ENCODE measurements at regions not wholly inside any gene's neighbourhood (a gene's known extent, or its start where the extent isn't known, plus 50 kb on each side); places are given as distances from the start of the nearest gene placed in this dataset.
A peak's percentile ranks its signal among the peaks of the same experiment; 100 is the strongest.

DNA sequence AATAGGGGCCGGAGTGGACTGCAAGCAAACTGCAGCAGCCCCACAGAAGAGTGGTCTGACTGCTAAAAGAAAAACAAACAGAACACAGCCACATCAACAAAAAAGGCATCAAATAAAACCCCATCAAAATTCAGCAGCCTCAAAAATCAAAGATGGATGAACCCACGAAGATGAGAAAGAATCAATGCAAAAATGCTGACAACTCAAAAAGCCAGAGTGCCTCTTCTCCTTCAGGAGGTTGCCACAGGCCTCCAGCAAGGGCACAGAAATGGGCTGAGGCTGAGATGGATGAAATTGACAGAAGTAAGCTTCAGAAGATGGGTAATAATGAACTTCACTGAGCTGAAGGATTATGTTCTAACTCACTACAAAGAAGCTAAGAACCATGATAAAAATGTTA, 388.6 kb downstream of the PABPC4L start:
- no peak overlapping the region for H3K4me3 Mint-ChIP-seq
- DNase-seq: no peak

DNA sequence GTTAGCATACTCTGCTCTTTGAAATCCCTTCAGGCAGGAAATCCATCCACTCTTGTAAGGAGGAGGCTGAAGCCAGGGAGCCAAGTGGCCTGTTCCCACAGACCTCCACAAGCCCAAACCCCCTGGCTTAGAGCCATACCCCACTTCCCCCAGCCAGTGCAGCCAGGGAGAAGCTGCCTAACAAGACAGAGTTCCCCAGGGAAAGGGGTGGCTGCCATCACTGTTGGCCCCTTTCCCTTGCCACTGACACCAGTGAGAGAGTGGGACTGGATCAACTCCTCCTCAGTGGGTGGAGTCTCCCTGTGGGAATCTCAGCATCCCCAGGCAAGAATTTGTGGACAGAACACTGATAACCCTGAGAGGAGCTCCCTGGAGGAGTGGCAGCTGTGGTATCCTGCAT, 389.4 kb downstream of the PABPC4L start:
- Mint-ChIP-seq H3K9me3 (peaks cover 0 to 8% (median under 1%) of the 10 kb centered on the region in 7 donors), H3K27ac (no peak overlapping the region), H3K4me3 (no peak overlapping the region), H3K27me3 (no peaks in the 10 kb centered on the region), H3K36me3 (no peaks in the 10 kb centered on the region), H3K4me1 (no peaks in the 10 kb centered on the region)
- ATAC-seq (ENCODE audit: low read depth in 2 of 2): no peak
- no peak for DNase-seq

More for the DNA sequence above, 388.6 kb downstream of the PABPC4L start:
- Mint-ChIP-seq H3K27ac (no peak overlapping the region), H3K36me3 (no peaks in the 10 kb centered on the region), H3K9me3 (peaks cover 0 to 12% (median 5%) of the 10 kb centered on the region in 7 donors), H3K4me1 (no peaks in the 10 kb centered on the region), H3K27me3 (no peaks in the 10 kb centered on the region)
- no peak for ATAC-seq (ENCODE audit: low read depth in 2 of 2)

DNA sequence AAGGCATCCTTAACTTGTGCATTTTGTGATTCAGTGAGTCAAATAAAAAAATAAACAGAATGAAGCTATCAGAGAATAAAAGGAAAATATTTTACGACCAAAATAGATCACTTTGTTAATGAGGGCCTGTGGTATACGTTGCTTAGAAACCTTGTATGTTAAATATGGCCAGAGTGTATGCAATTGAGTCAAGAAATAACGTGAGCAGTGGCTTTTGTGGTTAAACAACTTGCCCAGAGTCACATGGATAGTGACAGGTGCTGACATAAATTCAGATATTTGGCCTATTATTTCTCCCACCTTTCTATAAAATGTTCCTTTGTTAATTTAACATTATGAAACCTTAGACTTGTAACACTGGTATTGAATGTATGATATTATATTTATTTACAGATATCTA, 393.4 kb downstream of the PABPC4L start:
- DNase-seq: no peak
- no peak overlapping the region for H3K4me3 Mint-ChIP-seq
- H3K27me3 Mint-ChIP-seq: no peaks in the 10 kb centered on the region
- H3K9me3 Mint-ChIP-seq: peaks cover 0 to 2% (median 0%) of the 10 kb centered on the region in 7 donors
- no peak for ATAC-seq (ENCODE audit: low read depth in 2 of 2)
- no peak overlapping the region for H3K27ac Mint-ChIP-seq
- H3K36me3 Mint-ChIP-seq: no peaks in the 10 kb centered on the region
- no peaks in the 10 kb centered on the region for H3K4me1 Mint-ChIP-seq

DNA sequence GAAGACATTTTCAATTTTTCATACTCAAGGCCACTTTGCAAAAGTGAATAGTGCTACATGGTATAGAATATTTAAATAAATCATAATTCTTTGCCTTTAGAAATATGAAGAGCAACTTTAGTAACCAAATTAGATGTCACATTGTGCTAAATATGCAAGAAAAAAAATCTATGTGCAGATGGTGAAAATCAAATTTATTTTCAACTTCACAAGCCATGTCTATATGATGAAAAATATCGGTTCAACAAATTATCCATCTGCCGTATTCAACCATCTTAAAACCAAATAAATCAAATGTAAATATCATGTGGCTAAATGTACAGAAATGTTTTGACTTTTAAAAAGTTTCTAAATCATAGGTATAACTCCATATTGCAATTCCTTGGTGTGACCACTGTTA, 398.2 kb downstream of the PABPC4L start:
- Mint-ChIP-seq H3K9me3 (no peaks in the 10 kb centered on the region), H3K36me3 (no peaks in the 10 kb centered on the region), H3K4me3 (no peak overlapping the region), H3K4me1 (no peaks in the 10 kb centered on the region), H3K27me3 (no peaks in the 10 kb centered on the region), H3K27ac (no peak overlapping the region)
- no peak for DNase-seq
- no peak for ATAC-seq (ENCODE audit: low read depth in 2 of 2)

DNA sequence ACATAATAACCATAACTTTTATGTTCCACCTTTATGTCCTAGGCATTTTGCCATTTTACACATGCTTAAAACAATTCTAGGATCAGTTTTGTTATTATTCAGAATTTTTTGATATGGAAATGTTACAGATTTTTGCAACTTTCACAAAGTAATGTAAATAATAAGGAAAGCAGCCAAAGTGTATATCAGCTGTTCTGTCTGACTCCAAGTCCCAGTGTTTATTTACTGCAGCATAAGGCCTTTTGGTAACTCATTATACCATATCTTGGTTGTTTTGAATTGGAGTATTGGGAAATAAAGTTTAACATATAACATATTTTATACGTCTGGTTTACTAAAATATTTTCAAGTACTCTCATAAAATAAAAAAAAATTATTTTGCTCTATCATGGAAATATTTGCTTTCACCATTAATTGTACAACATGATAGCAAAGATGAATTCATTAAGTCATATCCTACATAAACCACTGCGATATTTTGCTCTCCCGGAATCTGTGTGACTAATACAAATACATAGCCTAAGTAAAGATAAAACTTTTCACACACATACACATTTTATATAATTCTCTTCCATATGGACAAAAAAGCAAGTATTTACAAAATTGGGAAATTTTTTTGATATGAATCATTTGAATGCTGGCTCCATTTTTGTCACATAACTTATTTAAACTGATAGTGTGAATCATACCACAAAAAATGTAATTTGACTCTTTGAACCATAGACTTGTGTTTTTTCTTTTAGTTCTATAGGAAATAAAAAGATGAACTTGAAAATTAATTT, 399.0 kb downstream of the PABPC4L start:
- ATAC-seq (ENCODE audit: low read depth in 2 of 2) (no peak), DNase-seq (no peak)
- no peak overlapping the region for H3K4me3 Mint-ChIP-seq
- no peaks in the 10 kb centered on the region for H3K36me3 Mint-ChIP-seq
- no peaks in the 10 kb centered on the region for H3K9me3 Mint-ChIP-seq
- no peaks in the 10 kb centered on the region for H3K27me3 Mint-ChIP-seq
- H3K27ac Mint-ChIP-seq: no peak overlapping the region
- no peaks in the 10 kb centered on the region for H3K4me1 Mint-ChIP-seq

DNA sequence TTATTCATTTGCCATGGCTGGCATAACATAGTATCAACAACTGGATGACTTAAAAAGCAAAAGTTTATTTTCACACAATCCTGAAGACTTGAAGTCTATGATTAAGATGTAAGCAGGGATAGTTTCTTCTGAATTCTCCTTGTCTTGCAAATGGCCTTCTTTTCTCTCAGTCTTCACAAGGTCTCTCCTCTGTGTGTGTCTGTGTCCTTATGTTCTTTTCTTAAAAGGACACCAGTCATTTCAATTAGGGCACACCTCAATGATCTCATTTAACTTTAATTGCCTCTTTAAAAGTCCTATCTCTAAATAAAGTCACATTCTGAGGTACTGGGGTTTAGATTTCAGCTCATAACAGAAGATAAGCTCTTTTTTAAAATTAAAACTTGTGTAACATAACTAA, 399.7 kb downstream of the PABPC4L start:
- no peak overlapping the region for H3K27ac Mint-ChIP-seq
- peaks cover 0 to under 1% (median 0%) of the 10 kb centered on the region in 7 donors for H3K9me3 Mint-ChIP-seq
- no peaks in the 10 kb centered on the region for H3K27me3 Mint-ChIP-seq
- DNase-seq (no peak), ATAC-seq (ENCODE audit: low read depth in 2 of 2) (no peak)
- H3K4me3 Mint-ChIP-seq: peak overlapping the region in 1 of 8 donors; percentile 29
- H3K36me3 Mint-ChIP-seq: no peaks in the 10 kb centered on the region
- no peaks in the 10 kb centered on the region for H3K4me1 Mint-ChIP-seq

DNA sequence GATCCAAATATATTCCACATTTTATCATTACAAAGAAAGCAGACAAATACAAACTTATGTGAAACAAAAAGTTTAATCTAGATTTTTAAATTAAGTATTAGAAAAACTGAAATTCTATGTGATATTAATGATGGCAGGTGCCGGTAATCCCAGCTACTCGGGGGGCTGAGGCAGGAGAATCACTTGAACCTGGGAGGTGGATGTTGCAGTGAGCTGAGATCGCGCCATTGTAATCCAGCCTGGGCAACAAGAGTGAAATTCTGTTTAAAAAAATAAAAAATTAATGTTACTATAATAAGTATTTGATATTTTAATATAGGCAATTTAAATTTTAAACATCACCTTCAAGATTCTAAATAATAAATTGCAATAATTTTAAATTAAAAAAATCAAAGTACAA, 400.6 kb downstream of the PABPC4L start:
- Mint-ChIP-seq H3K27me3 (no peaks in the 10 kb centered on the region), H3K4me1 (no peaks in the 10 kb centered on the region), H3K27ac (no peak overlapping the region), H3K36me3 (no peaks in the 10 kb centered on the region), H3K4me3 (no peak overlapping the region), H3K9me3 (peaks cover 0 to 4% (median 0%) of the 10 kb centered on the region in 7 donors)
- no peak for ATAC-seq (ENCODE audit: low read depth in 2 of 2)
- DNase-seq: no peak

DNA sequence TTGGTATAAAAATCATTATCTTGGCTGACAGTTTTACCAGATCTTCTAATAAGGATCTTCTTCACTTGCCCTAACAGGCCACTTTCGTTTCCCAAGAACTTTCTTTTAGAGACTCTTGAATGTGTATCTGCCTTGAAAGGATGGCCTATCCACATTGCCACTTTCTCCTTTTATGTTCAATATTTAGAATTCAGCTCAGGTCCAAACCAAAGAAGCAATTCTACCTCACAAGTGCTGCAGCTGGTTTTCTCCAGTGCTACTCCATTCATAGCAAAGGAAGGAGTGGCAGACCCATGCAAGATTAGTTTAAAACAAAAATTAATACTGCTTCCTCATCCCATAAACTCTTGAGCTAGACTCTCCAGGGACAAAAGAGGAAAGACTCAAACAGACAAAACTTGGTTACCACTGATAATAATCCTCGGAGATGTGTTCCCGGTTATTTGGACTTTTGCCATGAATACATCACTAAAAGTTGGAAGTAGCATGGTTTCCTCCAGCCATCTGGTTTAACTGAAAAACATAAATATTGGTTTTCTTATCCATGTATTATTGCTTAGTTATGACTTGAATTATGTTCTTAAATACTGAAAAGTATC, 401.8 kb downstream of the PABPC4L start:
- H3K4me1 Mint-ChIP-seq: no peaks in the 10 kb centered on the region
- DNase-seq: no peak
- no peak overlapping the region for H3K27ac Mint-ChIP-seq
- H3K9me3 Mint-ChIP-seq: peaks cover 0 to 4% (median 0%) of the 10 kb centered on the region in 7 donors
- H3K36me3 Mint-ChIP-seq: no peaks in the 10 kb centered on the region
- H3K27me3 Mint-ChIP-seq: no peaks in the 10 kb centered on the region
- no peak overlapping the region for H3K4me3 Mint-ChIP-seq
- ATAC-seq (ENCODE audit: low read depth in 2 of 2): no peak

DNA sequence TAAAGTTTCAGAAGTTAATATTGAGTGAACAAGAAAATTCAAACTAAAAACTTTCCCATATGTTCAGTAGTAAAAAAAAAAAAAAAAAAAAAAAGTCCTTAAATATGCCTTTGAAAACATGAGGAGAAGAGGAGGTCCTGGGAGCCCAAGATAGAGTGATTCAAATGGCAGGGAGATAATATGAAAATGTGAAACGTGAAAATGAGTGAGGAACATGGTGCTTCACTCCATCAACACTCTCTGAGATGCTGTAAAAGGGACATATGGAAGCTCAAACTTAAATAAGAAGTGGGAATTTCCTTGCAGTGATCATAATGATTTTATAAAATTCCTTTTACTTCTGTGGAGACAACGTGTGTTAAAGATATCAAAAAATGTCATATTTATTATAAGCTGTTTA, 423.9 kb downstream of the PABPC4L start:
- H3K27me3 Mint-ChIP-seq: no peaks in the 10 kb centered on the region
- peaks cover 0 to 3% (median 0%) of the 10 kb centered on the region in 7 donors for H3K9me3 Mint-ChIP-seq
- no peaks in the 10 kb centered on the region for H3K4me1 Mint-ChIP-seq
- H3K36me3 Mint-ChIP-seq: no peaks in the 10 kb centered on the region
- no peak overlapping the region for H3K27ac Mint-ChIP-seq
- ATAC-seq (ENCODE audit: low read depth in 2 of 2) (no peak), DNase-seq (no peak)
- no peak overlapping the region for H3K4me3 Mint-ChIP-seq

DNA sequence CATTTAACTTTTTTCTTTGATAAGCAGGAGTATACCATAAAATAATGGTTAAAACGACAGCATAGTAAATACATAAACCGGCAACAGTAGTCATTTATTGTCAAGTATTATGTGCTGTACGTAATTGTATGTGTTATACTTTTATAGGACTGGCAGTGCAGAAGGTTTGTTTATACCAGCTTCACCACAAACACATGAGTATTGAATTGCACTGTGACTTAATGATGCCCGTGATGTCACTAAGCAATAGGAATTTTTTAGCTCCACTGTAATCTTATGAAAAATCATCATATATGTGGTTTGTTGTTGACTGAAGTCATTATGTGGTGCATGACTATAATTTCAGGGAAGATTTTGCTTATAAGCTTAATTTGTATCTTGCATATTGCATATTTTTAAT, 424.6 kb downstream of the PABPC4L start:
- H3K4me3 Mint-ChIP-seq: no peak overlapping the region
- H3K27ac Mint-ChIP-seq: no peak overlapping the region
- no peaks in the 10 kb centered on the region for H3K4me1 Mint-ChIP-seq
- H3K9me3 Mint-ChIP-seq: peaks cover 0 to 7% (median 2%) of the 10 kb centered on the region in 7 donors
- DNase-seq (no peak), ATAC-seq (ENCODE audit: low read depth in 2 of 2) (no peak)
- H3K27me3 Mint-ChIP-seq: no peaks in the 10 kb centered on the region
- H3K36me3 Mint-ChIP-seq: no peaks in the 10 kb centered on the region

DNA sequence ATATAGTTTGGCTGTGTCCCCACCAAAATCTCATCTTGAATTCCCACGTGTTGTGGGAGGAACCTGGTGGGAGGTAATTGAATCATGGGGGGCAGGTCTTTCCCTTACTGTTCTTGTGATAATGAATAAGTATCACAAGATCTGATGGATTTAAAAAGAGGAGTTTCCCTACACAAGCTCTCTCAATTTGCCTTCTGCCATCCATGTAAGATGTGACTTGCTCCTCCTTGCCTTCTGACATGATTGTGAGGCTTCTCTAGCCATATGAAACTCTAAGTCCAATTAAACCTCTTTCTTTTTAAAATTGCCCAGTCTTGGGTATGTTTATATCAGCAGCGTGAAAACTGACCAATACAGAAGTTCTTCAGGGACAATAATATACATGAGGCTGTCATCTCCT, 425.1 kb downstream of the PABPC4L start:
- H3K9me3 Mint-ChIP-seq: peaks cover 0 to 7% (median 2%) of the 10 kb centered on the region in 7 donors
- DNase-seq (no peak), ATAC-seq (ENCODE audit: low read depth in 2 of 2) (no peak)
- no peak overlapping the region for H3K4me3 Mint-ChIP-seq
- no peak overlapping the region for H3K27ac Mint-ChIP-seq
- no peaks in the 10 kb centered on the region for H3K27me3 Mint-ChIP-seq
- H3K36me3 Mint-ChIP-seq: no peaks in the 10 kb centered on the region
- H3K4me1 Mint-ChIP-seq: no peaks in the 10 kb centered on the region

DNA sequence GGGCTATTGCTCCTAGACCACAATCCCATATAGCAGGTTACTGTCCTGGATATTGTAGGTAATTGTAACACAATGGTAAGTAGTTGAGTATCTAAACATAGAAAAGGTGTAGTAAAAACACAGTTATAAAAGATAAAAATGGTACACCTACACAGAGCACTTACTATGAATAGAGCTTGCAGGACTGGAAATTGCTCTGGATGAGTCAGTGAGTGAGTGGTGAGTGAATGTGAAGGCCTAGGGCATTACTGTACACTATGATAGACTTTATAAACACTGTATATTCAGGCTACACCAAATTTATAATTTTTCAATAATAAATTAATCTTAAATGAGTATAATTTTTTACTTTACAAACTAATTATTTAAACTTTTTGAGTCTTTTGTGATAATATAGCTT, 425.7 kb downstream of the PABPC4L start:
- no peaks in the 10 kb centered on the region for H3K27me3 Mint-ChIP-seq
- no peak for ATAC-seq (ENCODE audit: low read depth in 2 of 2)
- H3K4me3 Mint-ChIP-seq: no peak overlapping the region
- no peak for DNase-seq
- H3K27ac Mint-ChIP-seq: no peak overlapping the region
- no peaks in the 10 kb centered on the region for H3K36me3 Mint-ChIP-seq
- H3K4me1 Mint-ChIP-seq: no peaks in the 10 kb centered on the region
- H3K9me3 Mint-ChIP-seq: peaks cover 1 to 7% (median 4%) of the 10 kb centered on the region in 7 donors

DNA sequence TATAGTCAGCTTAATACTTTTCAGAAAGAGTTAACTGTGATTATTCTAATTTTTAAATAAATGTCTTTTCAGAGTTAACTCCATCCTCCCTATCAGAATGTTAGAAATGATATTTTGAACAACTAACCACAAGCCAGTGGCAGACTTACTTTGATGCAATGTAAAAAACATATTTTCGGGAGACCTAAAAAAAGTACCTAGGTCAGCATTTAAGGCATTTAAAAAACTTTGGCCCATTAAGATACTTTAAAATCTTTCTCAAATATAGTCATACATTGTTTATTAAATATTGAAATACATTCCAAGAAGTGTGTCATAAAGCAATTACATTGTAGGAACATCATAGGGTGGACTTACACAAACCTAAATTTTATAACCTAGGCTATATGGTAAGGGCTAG, 426.1 kb downstream of the PABPC4L start:
- H3K27ac Mint-ChIP-seq: no peak overlapping the region
- no peaks in the 10 kb centered on the region for H3K27me3 Mint-ChIP-seq
- peaks cover 3 to 7% (median 6%) of the 10 kb centered on the region in 7 donors for H3K9me3 Mint-ChIP-seq
- no peak for ATAC-seq (ENCODE audit: low read depth in 2 of 2)
- no peaks in the 10 kb centered on the region for H3K36me3 Mint-ChIP-seq
- DNase-seq: no peak
- no peaks in the 10 kb centered on the region for H3K4me1 Mint-ChIP-seq
- no peak overlapping the region for H3K4me3 Mint-ChIP-seq

DNA sequence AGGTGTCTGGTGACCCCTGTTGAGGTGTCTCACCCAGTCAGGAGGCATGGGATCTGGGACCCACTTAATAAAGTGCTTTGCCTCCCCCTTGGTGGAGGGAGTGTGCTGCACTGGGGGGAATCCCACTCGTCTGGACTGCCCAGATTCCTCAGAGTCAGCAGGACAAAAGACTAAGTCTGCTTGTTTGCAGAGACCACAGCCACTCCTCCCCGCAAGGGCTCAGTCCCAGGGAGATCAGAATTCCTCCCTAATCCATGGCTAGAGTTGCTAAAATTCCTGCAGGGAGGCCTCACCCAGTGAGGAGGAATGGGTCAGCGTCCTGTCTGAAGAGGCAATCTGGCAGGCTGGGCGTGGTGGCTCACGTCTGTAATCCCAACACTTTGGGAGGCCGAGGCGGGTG, 442.2 kb downstream of the PABPC4L start:
- Mint-ChIP-seq H3K9me3 (peaks cover 0 to 8% (median 3%) of the 10 kb centered on the region in 7 donors), H3K36me3 (no peaks in the 10 kb centered on the region), H3K4me3 (no peak overlapping the region), H3K4me1 (no peaks in the 10 kb centered on the region), H3K27ac (no peak overlapping the region), H3K27me3 (no peaks in the 10 kb centered on the region)
- no peak for DNase-seq
- ATAC-seq (ENCODE audit: low read depth in 2 of 2): no peak
